Activated CD4-positive, alpha-beta memory T cell treated with anti-CD3 and anti-CD28 coated beads, Interleukin-2, amount 10 ng/mL, durations not matched to agents 7 days and 5 days (primary cell): ENCODE measurements at regions not wholly inside any gene's neighbourhood (a gene's known extent, or its start where the extent isn't known, plus 50 kb on each side); places are given as distances from the start of the nearest gene placed in this dataset.
"Not testable (repeated sequence)": the region's sequence is repeated elsewhere in the genome, so short reads cannot be mapped to it uniquely, and the experiment has no call there.

Source experiments
- CTCF ChIA-PET: fragments of 350-600 bp; sonication (Branson Sonifier 250); formaldehyde crosslinking; loops from one replicate; lab custom pipeline; 2021; ENCODE audit warnings: antibody characterized with exemption, inconsistent platforms; lab: Charles Lee
- POLR2A ChIA-PET: fragments of 350-600 bp; sonication (Branson Sonifier 250); formaldehyde crosslinking; loops from one replicate; lab custom pipeline; 2021; ENCODE audit warnings: antibody characterized with exemption; lab: Charles Lee
- DNase-seq: peaks from one replicate; pipeline ENCODE4 v3.0.0-alpha.2; 2020
- H3K27ac Mint-ChIP-seq: one replicate; pipeline ENCODE4 v1.8.0; 2021; ENCODE audit warnings: mild to moderate bottlenecking, mixed read lengths
- H3K27me3 Mint-ChIP-seq: one replicate; pipeline ENCODE4 v1.8.0; 2021; ENCODE audit warnings: mixed read lengths
- H3K36me3 Mint-ChIP-seq: one replicate; pipeline ENCODE4 v1.8.0; 2021; ENCODE audit warnings: low read depth, mixed read lengths
- H3K4me1 Mint-ChIP-seq: one replicate; pipeline ENCODE4 v1.8.0; 2021; ENCODE audit warnings: mixed read lengths
- H3K4me3 Mint-ChIP-seq: one replicate; pipeline ENCODE4 v1.8.0; 2021; ENCODE audit warnings: mild to moderate bottlenecking, mixed read lengths
- H3K9me3 Mint-ChIP-seq: one replicate; pipeline ENCODE4 v1.8.0; 2021; ENCODE audit warnings: mixed read lengths

GRCh38 chr5:70585996-70586395 lies 170.8 kb downstream of the GTF2H2C_2 start:
- CTCF ChIA-PET, H3K27ac Mint-ChIP-seq, H3K4me3 Mint-ChIP-seq, H3K36me3 Mint-ChIP-seq, H3K4me1 Mint-ChIP-seq, POLR2A ChIA-PET, H3K27me3 Mint-ChIP-seq, H3K9me3 Mint-ChIP-seq: not testable (repeated sequence)
- peak; percentile 45 for DNase-seq
